Endothelial cell of umbilical vein (primary cell): ENCODE measurements at regions not wholly inside any gene's neighbourhood (a gene's known extent, or its start where the extent isn't known, plus 50 kb on each side); places are given as distances from the start of the nearest gene placed in this dataset.

Source experiments
- BruUV-seq: library from RNA; stranded (reverse); fragments of 400-500 nt; replicated peaks from 2 replicates; lab custom pipeline; 2021; lab: Mats Ljungman, UMichigan
- CTCF ChIA-PET: fragments of 300-600, 350-600 bp; sonication (Branson Sonifier 250); formaldehyde crosslinking; loops from one replicate; lab custom pipeline; 2021; ENCODE audit warnings: antibody characterized with exemption, inconsistent platforms; lab: Charles Lee
- POLR2A ChIA-PET: fragments of 300-600, 350-600 bp; sonication (Branson Sonifier 250); formaldehyde crosslinking; loops from one replicate; lab custom pipeline; 2021; ENCODE audit warnings: antibody characterized with exemption, inconsistent platforms; lab: Charles Lee
- DNase-seq: peaks from one replicate; pipeline ENCODE4 v3.0.0-alpha.2; 2011; ENCODE audit warnings: low read depth, low spot score
- FAIRE-seq: peaks from 2 replicates; lab custom pipeline; 2011; peaks lifted over from hg19 to GRCh38; lab: Jason Lieb, UNC
- H2AFZ ChIP-seq: 2 replicates; pipeline ENCODE4 v1.6.0; 2012; ENCODE audit warnings: low read depth, low read length, control low read depth, inconsistent platforms
- H3K27ac ChIP-seq: 2 replicates; pipeline ENCODE4 v1.5.1; 2011; ENCODE audit warnings: low read depth, mild to moderate bottlenecking, control low read depth, low read length, moderate library complexity; ENCODE audit not compliant: insufficient read depth
- H3K27me3 ChIP-seq, 2 experiments: 2 replicates each; pipeline versions ENCODE4 v1.6.0 to v1.6.1; 2011; ENCODE audit warnings: low read length in 2 of 2, mixed read lengths in 1 of 2; ENCODE audit not compliant: control insufficient read depth in 2 of 2, insufficient read depth in 2 of 2
- H3K36me3 ChIP-seq, 2 experiments: 2 replicates in 1 of 2; 3 replicates in 1 of 2; pipeline ENCODE4 v1.5.1; 2011; ENCODE audit warnings: low read length in 2 of 2, mild to moderate bottlenecking in 1 of 2, moderate library complexity in 1 of 2; ENCODE audit not compliant: control insufficient read depth in 2 of 2, insufficient read depth in 2 of 2; ENCODE audit errors: extremely low read depth in 1 of 2
- H3K4me1 ChIP-seq: 3 replicates; pipeline ENCODE4 v1.5.1; 2011; ENCODE audit warnings: mild to moderate bottlenecking, low read length; ENCODE audit not compliant: control insufficient read depth, insufficient read depth; ENCODE audit errors: extremely low read depth
- H3K4me2 ChIP-seq: 2 replicates; pipeline ENCODE4 v1.6.1; 2011; ENCODE audit warnings: low read length, control low read depth, mixed read lengths; ENCODE audit not compliant: insufficient read depth
- H3K4me3 ChIP-seq, 3 experiments: fragments of 200-600 bp in 1 of 3; sonication (generic), shearing (Covaris generic) in 1 of 3; replicated peaks in 1 of 3; 2 replicates each; pipeline ENCODE4 v1.5.1; 2011 to 2016; ENCODE audit warnings: control low read depth in 3 of 3, low read length in 3 of 3, mild to moderate bottlenecking in 2 of 3, inconsistent platforms in 1 of 3, low read depth in 1 of 3, moderate library complexity in 1 of 3; ENCODE audit not compliant: insufficient read depth in 1 of 3
- H3K79me2 ChIP-seq: 2 replicates; pipeline ENCODE4 v1.6.0; 2012; ENCODE audit warnings: low read length, inconsistent platforms; ENCODE audit not compliant: control insufficient read depth, insufficient read depth
- H3K9ac ChIP-seq: replicated peaks from 2 replicates; pipeline ENCODE3; 2011; ENCODE audit warnings: low read length, control low read depth; ENCODE audit not compliant: insufficient read depth; ENCODE audit errors: extremely low read depth
- H3K9me1 ChIP-seq: replicated peaks from 3 replicates; pipeline ENCODE4 v1.6.0; 2011; ENCODE audit warnings: mild to moderate bottlenecking, low read length; ENCODE audit not compliant: control insufficient read depth, insufficient read depth; ENCODE audit errors: extremely low read depth
- H3K9me3 ChIP-seq: replicated peaks from 2 replicates; pipeline ENCODE4 v1.5.1; 2012; ENCODE audit warnings: low read length, inconsistent platforms; ENCODE audit not compliant: control insufficient read depth, insufficient read depth
- H4K20me1 ChIP-seq: replicated peaks from 2 replicates; pipeline ENCODE3; 2011; ENCODE audit warnings: mild to moderate bottlenecking, low read length; ENCODE audit not compliant: control insufficient read depth, insufficient read depth; ENCODE audit errors: extremely low read depth
- EZH2 ChIP-seq: IDR thresholded peaks from 2 replicates; pipeline ENCODE4 v1.6.1; 2012; ENCODE audit warnings: borderline replicate concordance, low read depth, mild to moderate bottlenecking, moderate library complexity, low read length, inconsistent platforms; ENCODE audit not compliant: severe bottlenecking
- FOS ChIP-seq: IDR thresholded peaks from 2 replicates; pipeline ENCODE4 v1.6.1; 2011; ENCODE audit warnings: mild to moderate bottlenecking, low read length, moderate library complexity, borderline replicate concordance; ENCODE audit not compliant: insufficient read depth
- JUN ChIP-seq: IDR thresholded peaks from 2 replicates; pipeline ENCODE4 v1.6.1; 2011; ENCODE audit warnings: borderline replicate concordance, low read depth; ENCODE audit not compliant: insufficient read length, insufficient read depth
- POLR2AphosphoS5 ChIP-seq: IDR thresholded peaks from 2 replicates; pipeline ENCODE4 v1.6.1; 2012; ENCODE audit warnings: low read depth, mild to moderate bottlenecking, control low read depth, low read length, moderate library complexity; ENCODE audit not compliant: insufficient read depth
- dilution Hi-C: fragments of 300-500 bp; cut with MboI; formaldehyde crosslinking; loops from one replicate; pipeline ENCODE4 v1.15.0; 2019; ENCODE audit warnings: low sequenced_read_pairs; ENCODE audit not compliant: extremely low pct_ligation_motif_present
- intact Hi-C: fragments of 100-400 bp; cut with micrococcal nuclease; formaldehyde crosslinking; loops from one replicate; pipeline ENCODE4 v1.10.0; 2022
- TF ChIP-seq, protein P1 (sequence below), 2 donors: IDR thresholded peaks; 1 replicate in 1 of 2; 2 replicates in 1 of 2; pipeline ENCODE4 v1.5.1; 2011; ENCODE audit warnings: low read length in 2 of 2, mild to moderate bottlenecking in 2 of 2, moderate library complexity in 2 of 2, control low read depth in 1 of 2, inconsistent platforms in 1 of 2, low read depth in 1 of 2; ENCODE audit not compliant: insufficient read depth in 1 of 2; ENCODE audit errors: extremely low read depth in 1 of 2

DNA sequence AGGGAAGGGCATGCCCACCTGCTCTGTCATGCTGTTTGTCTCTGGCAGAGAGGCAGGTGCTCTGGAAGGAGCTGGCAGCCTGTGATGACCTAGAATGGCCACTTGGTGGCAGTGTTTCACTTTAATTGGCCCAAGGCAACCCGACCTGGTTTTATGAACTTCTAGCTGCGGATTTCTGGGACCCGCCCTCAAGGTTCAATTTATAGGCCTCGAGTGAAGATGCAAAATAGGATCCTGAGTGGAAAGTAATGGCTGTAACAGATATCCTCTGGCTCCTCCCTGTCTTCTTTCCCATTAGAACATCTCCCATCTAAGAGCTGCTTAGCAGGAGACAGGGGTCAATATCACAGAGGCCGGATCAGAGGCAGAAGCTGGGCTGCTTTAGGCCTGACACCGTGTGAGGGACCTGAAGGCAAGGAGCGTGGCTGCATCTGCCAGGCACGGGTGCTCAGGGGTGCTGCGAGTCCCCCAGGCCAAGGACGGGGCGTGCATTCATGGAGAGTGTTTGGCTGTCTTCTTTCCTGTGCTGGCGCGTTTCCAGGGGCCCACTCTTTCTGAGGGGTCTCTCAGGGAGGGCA lies 56.7 kb upstream of the SLC28A3 start:
- Histone ChIP-seq H3K9me1 (no peaks in the 10 kb centered on the region), H3K4me3 (no peak overlapping the region), H3K36me3 (no peaks in the 10 kb centered on the region), H2AFZ (peak overlapping the region; percentile 32), H3K27me3 (no peaks in the 10 kb centered on the region), H3K4me2 (no peak overlapping the region), H3K9ac (no peak overlapping the region), H3K9me3 (no peaks in the 10 kb centered on the region), H3K79me2 (no peaks in the 10 kb centered on the region), H3K4me1 (peaks cover 8% of the 10 kb centered on the region), H4K20me1 (no peaks in the 10 kb centered on the region), H3K27ac (no peak overlapping the region)
- no TSS peak for BruUV-seq
- ChIA-PET POLR2A (interaction anchor here (0.5 to 1.2 kb wide), 3 partner anchors 1213 to 1698 kb away, joined by 3 to 4 read pairs (median 3); no protein-coding TSS in a partner anchor), CTCF (interaction anchor here (0.6 to 5.3 kb wide), 56 partner anchors 9 to 1506 kb away, joined by 3 to 199 read pairs (median 5); partner anchors contain the start of gene KIF27)
- TF ChIP-seq, protein P1, sequence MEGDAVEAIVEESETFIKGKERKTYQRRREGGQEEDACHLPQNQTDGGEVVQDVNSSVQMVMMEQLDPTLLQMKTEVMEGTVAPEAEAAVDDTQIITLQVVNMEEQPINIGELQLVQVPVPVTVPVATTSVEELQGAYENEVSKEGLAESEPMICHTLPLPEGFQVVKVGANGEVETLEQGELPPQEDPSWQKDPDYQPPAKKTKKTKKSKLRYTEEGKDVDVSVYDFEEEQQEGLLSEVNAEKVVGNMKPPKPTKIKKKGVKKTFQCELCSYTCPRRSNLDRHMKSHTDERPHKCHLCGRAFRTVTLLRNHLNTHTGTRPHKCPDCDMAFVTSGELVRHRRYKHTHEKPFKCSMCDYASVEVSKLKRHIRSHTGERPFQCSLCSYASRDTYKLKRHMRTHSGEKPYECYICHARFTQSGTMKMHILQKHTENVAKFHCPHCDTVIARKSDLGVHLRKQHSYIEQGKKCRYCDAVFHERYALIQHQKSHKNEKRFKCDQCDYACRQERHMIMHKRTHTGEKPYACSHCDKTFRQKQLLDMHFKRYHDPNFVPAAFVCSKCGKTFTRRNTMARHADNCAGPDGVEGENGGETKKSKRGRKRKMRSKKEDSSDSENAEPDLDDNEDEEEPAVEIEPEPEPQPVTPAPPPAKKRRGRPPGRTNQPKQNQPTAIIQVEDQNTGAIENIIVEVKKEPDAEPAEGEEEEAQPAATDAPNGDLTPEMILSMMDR (IDR thresholded peaks at IDR 0.05; ENCODE audit: extremely low read depth in 1 of 2, insufficient read depth in 1 of 2, low read depth in 1 of 2, low read length in 2 of 2), result peak; percentile 66 to 81
- TF ChIP-seq EZH2, result no peak
- DNase-seq (peak; percentile 69), FAIRE-seq (peak; percentile 86)
- dilution Hi-C loops, result no loop called here
- intact Hi-C loops, result loop anchor here (1.0 to 5.0 kb wide), 8 partner anchors 272 to 1390 kb away; partner anchors contain the start of gene NTRK2

DNA sequence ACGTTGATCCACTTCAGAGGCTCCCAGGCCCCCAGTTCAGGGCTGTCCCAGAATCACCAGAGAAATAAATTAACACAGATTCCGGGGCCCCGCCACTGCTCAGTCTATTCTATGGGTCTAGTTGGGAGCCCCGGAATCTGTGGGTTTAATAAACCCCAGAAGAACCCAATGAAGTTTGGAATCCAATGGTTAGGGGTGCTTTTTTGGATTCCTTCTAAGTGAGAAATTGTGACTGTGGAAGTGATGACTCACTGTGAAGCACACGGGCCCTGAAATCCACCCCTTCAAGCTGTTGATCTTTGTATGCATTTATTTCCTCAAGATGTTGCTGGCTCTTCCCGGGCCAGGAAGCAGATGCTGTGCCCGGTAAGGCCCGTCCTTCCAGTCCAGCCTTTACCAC lies 57.3 kb upstream of the SLC28A3 start:
- H3K4me3 ChIP-seq, result no peak overlapping the region
- intact Hi-C loops (loop anchor here (1.0 to 5.0 kb wide), 9 partner anchors 271 to 1389 kb away; partner anchors contain the start of gene NTRK2), dilution Hi-C loops (no loop called here)
- no peaks in the 10 kb centered on the region for H3K79me2 ChIP-seq
- no peak overlapping the region for H3K9ac ChIP-seq
- H3K9me1 ChIP-seq, result no peaks in the 10 kb centered on the region
- no peaks in the 10 kb centered on the region for H4K20me1 ChIP-seq
- POLR2A ChIA-PET, result interaction anchor here (1.2 kb wide), 1 partner anchor 1214 kb away, joined by 4 read pairs; no protein-coding TSS in a partner anchor
- H3K4me2 ChIP-seq, result no peak overlapping the region
- H3K27me3 ChIP-seq, result no peaks in the 10 kb centered on the region
- H2AFZ ChIP-seq, result no peak overlapping the region
- peak; percentile 54 for TF ChIP-seq JUN
- no peak for TF ChIP-seq POLR2AphosphoS5
- TF ChIP-seq FOS, result peak; percentile 76
- no peak overlapping the region for H3K27ac ChIP-seq
- FAIRE-seq (peak; percentile 75), DNase-seq (peak; percentile 65)
- peaks cover 8% of the 10 kb centered on the region for H3K4me1 ChIP-seq
- CTCF ChIA-PET, result interaction anchor here (0.7 to 5.3 kb wide), 31 partner anchors 10 to 1503 kb away, joined by 3 to 199 read pairs (median 6); partner anchors contain the start of gene KIF27
- no peaks in the 10 kb centered on the region for H3K9me3 ChIP-seq
- no peaks in the 10 kb centered on the region for H3K36me3 ChIP-seq
- BruUV-seq, result no TSS peak
